ENCODE measurements at regions not wholly inside any gene's neighbourhood (a gene's known extent, or its start where the extent isn't known, plus 50 kb on each side); places are given as distances from the start of the nearest gene placed in this dataset.

DNA sequence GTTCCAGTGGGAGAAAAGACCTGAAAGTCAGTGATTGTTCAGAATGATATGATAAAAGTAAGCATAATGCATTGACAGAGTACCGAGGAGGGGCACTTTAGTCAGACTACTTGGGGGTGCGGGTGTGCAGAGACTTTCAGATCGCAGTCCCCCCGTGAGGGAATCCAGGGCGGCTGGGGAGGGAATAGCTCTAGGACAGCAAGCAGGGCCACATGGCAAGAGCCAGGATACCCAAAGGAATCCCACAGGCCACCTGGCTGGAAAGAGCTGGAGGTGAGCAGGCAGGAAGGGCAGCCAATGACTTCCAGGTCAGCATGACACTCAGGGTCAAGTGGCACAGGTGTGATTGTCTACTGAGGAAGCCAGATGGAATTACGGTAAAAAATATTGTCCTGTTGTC is 157.5 kb downstream of the CYP26B1 start:
- Histone ChIP-seq H3K4me1 (ENCODE audit: insufficient read depth) (peaks cover 8% of the 10 kb centered on the region; the same call in 1 of the 2 replicates), H3F3A (replicated peaks; ENCODE audit: low read depth) (no peaks in the 10 kb centered on the region), H3K36me3 (ENCODE audit: insufficient read depth) (no peaks in the 10 kb centered on the region), H3K79me2 (replicated peaks; ENCODE audit: insufficient read depth) (no peaks in the 10 kb centered on the region), H3K9me2 (ENCODE audit: insufficient read depth) (no peaks in the 10 kb centered on the region), H3K27me3 (ENCODE audit: insufficient read depth) (no peaks in the 10 kb centered on the region), H3K4me3 (no peak overlapping the region), H3K4me2 (no peak overlapping the region), H4K20me1 (replicated peaks; ENCODE audit: insufficient read depth) (no peaks in the 10 kb centered on the region), H2AFZ (no peak overlapping the region), H3K27ac (ENCODE audit: low read depth) (no peak overlapping the region)
- H3K4me1 Mint-ChIP-seq, result peaks cover 11% of the 10 kb centered on the region
- no peaks in the 10 kb centered on the region for H3K36me3 Mint-ChIP-seq (ENCODE audit: low read depth)
- no peak overlapping the region for H3K27ac Mint-ChIP-seq
- TF ChIP-seq EZH2 (IDR thresholded peaks at IDR 0.05; ENCODE audit: low read depth, unreplicated experiment) (no peak), NANOG (IDR thresholded peaks at IDR 0.05; ENCODE audit: borderline replicate concordance) (no peak), STAT1 (IDR thresholded peaks at IDR 0.05; ENCODE audit: unreplicated experiment) (no peak), ZNF114 (CRISPR knock-in tag; IDR thresholded peaks at IDR 0.05) (no peak), JUNB (IDR thresholded peaks at IDR 0.05; ENCODE audit: unreplicated experiment) (no peak)
- TF ChIP-seq, protein P1, sequence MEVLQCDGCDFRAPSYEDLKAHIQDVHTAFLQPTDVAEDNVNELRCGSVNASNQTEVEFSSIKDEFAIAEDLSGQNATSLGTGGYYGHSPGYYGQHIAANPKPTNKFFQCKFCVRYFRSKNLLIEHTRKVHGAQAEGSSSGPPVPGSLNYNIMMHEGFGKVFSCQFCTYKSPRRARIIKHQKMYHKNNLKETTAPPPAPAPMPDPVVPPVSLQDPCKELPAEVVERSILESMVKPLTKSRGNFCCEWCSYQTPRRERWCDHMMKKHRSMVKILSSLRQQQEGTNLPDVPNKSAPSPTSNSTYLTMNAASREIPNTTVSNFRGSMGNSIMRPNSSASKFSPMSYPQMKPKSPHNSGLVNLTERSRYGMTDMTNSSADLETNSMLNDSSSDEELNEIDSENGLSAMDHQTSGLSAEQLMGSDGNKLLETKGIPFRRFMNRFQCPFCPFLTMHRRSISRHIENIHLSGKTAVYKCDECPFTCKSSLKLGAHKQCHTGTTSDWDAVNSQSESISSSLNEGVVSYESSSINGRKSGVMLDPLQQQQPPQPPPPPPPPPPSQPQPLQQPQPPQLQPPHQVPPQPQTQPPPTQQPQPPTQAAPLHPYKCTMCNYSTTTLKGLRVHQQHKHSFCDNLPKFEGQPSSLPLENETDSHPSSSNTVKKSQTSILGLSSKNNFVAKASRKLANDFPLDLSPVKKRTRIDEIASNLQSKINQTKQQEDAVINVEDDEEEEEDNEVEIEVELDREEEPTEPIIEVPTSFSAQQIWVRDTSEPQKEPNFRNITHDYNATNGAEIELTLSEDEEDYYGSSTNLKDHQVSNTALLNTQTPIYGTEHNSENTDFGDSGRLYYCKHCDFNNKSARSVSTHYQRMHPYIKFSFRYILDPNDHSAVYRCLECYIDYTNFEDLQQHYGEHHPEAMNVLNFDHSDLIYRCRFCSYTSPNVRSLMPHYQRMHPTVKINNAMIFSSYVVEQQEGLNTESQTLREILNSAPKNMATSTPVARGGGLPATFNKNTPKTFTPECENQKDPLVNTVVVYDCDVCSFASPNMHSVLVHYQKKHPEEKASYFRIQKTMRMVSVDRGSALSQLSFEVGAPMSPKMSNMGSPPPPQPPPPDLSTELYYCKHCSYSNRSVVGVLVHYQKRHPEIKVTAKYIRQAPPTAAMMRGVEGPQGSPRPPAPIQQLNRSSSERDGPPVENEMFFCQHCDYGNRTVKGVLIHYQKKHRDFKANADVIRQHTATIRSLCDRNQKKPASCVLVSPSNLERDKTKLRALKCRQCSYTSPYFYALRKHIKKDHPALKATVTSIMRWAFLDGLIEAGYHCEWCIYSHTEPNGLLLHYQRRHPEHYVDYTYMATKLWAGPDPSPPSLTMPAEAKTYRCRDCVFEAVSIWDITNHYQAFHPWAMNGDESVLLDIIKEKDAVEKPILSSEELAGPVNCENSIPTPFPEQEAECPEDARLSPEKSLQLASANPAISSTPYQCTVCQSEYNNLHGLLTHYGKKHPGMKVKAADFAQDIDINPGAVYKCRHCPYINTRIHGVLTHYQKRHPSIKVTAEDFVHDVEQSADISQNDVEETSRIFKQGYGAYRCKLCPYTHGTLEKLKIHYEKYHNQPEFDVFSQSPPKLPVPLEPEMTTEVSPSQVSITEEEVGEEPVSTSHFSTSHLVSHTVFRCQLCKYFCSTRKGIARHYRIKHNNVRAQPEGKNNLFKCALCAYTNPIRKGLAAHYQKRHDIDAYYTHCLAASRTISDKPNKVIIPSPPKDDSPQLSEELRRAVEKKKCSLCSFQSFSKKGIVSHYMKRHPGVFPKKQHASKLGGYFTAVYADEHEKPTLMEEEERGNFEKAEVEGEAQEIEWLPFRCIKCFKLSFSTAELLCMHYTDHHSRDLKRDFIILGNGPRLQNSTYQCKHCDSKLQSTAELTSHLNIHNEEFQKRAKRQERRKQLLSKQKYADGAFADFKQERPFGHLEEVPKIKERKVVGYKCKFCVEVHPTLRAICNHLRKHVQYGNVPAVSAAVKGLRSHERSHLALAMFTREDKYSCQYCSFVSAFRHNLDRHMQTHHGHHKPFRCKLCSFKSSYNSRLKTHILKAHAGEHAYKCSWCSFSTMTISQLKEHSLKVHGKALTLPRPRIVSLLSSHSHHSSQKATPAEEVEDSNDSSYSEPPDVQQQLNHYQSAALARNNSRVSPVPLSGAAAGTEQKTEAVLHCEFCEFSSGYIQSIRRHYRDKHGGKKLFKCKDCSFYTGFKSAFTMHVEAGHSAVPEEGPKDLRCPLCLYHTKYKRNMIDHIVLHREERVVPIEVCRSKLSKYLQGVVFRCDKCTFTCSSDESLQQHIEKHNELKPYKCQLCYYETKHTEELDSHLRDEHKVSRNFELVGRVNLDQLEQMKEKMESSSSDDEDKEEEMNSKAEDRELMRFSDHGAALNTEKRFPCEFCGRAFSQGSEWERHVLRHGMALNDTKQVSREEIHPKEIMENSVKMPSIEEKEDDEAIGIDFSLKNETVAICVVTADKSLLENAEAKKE (CRISPR knock-in tag; IDR thresholded peaks at IDR 0.05), result no peak
- TF ChIP-seq, protein P2, sequence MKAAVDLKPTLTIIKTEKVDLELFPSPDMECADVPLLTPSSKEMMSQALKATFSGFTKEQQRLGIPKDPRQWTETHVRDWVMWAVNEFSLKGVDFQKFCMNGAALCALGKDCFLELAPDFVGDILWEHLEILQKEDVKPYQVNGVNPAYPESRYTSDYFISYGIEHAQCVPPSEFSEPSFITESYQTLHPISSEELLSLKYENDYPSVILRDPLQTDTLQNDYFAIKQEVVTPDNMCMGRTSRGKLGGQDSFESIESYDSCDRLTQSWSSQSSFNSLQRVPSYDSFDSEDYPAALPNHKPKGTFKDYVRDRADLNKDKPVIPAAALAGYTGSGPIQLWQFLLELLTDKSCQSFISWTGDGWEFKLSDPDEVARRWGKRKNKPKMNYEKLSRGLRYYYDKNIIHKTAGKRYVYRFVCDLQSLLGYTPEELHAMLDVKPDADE (IDR thresholded peaks at IDR 0.05), result no peak
- ATAC-seq, result no peak
- DNase-seq (ENCODE audit: low spot score), result no peak
- H3K27me3 Mint-ChIP-seq (ENCODE audit: insufficient read depth, low read depth, poor library complexity), result no peaks in the 10 kb centered on the region
- H3K4me3 Mint-ChIP-seq, result no peak overlapping the region
- H3K9me3 Mint-ChIP-seq, result no peaks in the 10 kb centered on the region
